NCI-H1105 (cell line): ENCODE measurements at regions not wholly inside any gene's neighbourhood (a gene's known extent, or its start where the extent isn't known, plus 50 kb on each side); places are given as distances from the start of the nearest gene placed in this dataset.
A peak's percentile ranks its signal among the peaks of the same experiment; 100 is the strongest.
"Not testable (repeated sequence)": the region's sequence is repeated elsewhere in the genome, so short reads cannot be mapped to it uniquely, and the experiment has no call there.

Experiments
- DNase-seq: peaks from one replicate; lab custom pipeline; 2025; lab: John Stamatoyannopoulos, UW

GRCh38 chr5:116887104-116887503, 312.5 kb upstream of the SEMA6A start:
- DNase-seq: no peak

GRCh38 chr5:116885825-116886224, 311.2 kb upstream of the SEMA6A start:
- no peak for DNase-seq

- no peak for DNase-seq
These were observed 309.3 kb upstream of the SEMA6A start for GRCh38 chr5:116883875-116884274.

DNA sequence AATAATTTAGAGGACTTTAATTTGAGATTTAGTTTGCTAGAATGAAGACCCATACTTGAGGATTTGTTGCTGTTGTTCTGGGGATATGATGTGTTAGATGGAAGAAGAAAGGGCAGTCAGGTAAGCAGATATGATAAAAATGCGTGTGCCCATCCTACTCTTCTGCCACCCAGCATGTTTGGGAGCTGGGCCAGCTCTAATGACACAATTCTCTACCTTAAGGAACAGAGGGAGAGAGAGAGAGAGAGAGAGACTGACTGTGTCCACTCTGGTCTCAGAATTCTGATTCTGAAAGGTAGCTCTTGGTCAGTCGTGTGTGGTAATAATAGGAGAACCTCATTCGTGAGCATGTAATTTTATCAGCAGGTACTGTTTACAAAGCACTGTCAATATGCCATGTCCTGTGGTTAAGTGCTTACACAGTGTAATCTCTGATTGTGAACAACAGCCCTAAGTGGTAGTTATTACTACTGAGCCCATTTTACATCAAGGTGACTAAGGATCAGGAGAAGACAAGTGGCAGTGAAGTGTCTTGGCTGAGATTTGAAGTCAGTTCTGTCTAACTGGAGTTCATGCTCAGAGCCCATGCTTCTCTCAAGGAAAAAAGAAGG, 307.4 kb upstream of the SEMA6A start:
- peak; percentile 2 for DNase-seq

DNA sequence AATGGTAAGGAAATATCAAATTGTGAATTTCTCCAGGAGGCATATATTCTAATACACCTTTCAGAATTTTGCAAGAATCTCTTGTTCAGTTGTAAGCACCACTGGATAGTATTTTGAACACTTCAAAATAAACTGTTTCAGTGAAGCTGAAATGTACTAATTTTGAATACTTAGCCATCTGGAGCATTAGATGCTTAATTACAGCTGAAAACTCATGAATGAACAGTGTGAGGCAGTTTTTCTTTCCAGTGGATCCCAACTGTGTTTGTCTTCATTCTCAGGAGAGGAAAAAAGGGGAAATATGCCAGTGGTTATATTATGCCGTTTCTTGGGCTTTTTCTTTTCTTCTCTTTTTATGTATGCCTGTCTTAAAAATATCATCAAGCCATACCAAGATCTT, 306.0 kb upstream of the SEMA6A start:
- DNase-seq: no peak

- no peak for DNase-seq
These were observed 305.5 kb upstream of the SEMA6A start for GRCh38 chr5:116880150-116880549.

- DNase-seq: no peak
These were observed 301.7 kb upstream of the SEMA6A start for GRCh38 chr5:116876240-116876840.

- DNase-seq: no peak
These were observed 298.4 kb upstream of the SEMA6A start for GRCh38 chr5:116872986-116873385.

- no peak for DNase-seq
These were observed 297.9 kb upstream of the SEMA6A start for GRCh38 chr5:116872486-116872885.

- not testable (repeated sequence) for DNase-seq
These were observed 293.2 kb upstream of the SEMA6A start for GRCh38 chr5:116867825-116868224.

DNA sequence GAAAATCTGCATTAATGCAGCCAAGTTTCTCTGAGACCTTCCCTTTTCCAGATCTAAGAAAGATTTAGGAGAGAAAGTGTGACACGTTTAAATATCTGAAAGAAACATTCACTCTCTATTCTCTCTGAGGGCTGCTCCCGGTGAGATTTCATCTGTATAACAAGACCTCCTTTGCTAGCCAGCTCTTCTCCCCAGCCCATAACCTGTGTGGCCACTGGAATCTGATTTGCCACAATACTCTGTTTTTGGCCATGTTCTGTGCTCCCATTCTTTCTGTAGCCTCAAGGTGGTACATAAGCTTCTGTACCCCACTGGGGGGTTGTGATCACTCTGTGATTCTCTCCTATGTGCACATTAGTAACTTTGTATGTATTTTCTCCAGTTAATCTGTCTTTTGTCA, 291.0 kb upstream of the SEMA6A start:
- no peak for DNase-seq

DNA sequence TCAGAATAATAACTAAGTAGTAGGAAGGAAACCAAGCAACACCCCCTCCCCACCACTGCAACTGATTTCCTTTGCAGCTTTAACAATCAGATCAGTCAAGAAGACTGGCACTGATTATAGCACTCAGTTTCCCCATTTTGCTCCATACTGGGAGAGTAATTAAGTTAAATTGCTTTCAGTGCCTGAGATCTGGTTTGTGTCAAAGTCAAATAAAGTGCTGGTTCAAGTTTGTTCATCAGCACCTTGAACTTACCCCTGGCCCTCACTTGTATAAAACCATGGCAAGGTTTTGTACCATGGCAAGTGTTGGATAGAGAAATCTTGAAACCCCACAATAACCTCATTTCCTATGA, 290.2 kb upstream of the SEMA6A start:
- DNase-seq: no peak

DNA sequence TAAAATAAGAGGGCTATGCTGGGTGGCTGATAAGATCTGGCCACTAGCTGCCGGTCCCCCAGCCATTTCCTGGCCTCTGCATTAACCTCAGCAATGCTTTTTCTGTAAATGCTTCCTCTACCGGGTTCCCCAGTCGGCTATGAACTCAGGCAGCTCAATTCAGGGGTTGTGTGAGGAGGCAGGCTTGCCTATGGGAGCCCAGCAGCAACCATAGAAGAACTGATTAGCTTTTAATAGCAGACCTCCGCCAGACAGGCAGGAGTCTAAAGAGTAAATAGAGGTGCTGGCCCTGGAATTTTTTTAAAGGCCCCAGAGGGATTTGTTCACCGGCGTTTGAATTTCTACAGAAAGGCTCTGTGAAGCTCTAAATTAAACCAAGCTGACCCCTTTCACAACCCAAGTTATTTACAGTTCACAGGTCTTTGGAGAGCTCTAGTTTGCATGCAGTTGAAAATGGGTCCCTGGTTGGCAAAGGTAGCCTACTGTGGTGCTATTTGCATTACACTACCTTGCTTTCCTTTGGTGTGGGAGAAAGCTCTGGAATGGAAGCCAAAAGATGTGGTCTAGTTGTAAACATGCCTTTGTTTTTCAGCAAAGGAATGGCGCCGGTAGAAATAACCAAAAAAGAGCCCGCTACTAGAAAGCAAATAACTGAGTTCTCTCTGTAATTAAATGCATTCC, 289.7 kb upstream of the SEMA6A start:
- no peak for DNase-seq

DNA sequence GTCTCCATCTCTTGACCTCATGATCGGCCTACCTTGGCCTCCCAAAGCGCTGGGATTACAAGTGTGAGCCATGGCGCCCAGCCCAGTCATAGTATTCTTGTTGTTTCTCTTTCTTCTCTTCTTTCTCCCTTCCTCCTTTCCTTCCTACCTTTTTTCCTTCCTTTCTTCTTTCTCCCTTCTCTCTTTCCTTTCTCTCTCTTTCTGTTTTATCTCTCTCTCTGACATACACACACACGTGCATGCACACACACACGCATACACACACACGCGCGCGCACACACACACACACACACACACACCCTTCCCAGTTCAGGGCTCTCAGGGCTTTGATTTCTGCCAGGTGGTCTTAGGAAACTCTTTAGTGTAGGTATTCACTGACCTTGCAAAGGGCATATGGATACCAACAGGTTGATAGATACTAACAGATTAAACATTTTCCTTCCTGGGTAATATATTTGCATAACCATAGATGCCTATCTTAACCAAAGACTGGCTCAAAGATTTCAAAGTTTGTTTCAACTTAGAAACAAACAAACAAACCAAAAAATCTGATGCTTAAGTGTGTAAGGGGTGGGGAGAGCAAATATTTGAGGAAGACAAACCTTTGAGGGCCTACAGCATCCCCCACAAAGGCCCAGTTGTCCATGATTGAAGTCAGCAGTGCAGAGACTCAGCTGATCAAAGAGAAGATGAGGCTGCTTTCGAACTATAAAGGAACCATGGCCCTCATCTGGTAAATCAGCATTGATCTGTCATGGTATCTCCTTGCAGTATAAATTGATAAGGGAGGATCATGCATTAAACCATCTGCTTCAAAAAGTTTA, 288.2 kb upstream of the SEMA6A start:
- no peak for DNase-seq

- no peak for DNase-seq
These were observed 287.0 kb upstream of the SEMA6A start for GRCh38 chr5:116861666-116862065.

GRCh38 chr5:116861097-116861496, 286.5 kb upstream of the SEMA6A start:
- DNase-seq: no peak

DNA sequence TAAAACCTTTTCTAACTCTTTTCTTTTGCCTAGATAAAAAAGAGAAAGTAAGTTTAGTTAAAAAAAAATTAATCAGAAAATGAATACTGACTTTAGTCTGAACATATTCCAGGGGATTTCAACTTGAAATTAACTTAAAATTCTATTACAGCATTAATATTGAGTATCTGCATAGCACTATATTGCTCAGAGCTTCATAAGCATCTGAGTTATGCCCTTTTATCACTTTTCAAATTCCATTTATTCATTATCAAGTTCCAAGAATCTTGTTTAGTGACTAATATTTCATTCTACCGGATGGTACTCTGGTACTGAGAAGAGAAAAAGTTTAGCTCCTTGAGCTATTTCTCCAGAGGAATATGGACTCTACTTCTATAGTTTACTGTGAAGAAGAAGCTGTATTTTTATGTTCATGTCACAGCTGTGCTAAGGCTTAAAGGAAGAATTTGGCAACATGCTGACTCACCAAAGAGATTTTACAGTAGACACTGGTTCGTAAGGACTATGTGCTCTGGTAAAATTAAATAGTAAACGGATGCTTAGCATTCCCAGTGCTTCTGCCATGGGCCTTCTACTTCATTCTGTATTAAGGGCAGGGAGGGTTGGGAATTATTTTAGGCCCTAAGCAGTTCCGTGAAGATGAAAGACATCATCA, 285.2 kb upstream of the SEMA6A start:
- no peak for DNase-seq

- no peak for DNase-seq
These were observed 284.2 kb upstream of the SEMA6A start for GRCh38 chr5:116858705-116859333.

DNA sequence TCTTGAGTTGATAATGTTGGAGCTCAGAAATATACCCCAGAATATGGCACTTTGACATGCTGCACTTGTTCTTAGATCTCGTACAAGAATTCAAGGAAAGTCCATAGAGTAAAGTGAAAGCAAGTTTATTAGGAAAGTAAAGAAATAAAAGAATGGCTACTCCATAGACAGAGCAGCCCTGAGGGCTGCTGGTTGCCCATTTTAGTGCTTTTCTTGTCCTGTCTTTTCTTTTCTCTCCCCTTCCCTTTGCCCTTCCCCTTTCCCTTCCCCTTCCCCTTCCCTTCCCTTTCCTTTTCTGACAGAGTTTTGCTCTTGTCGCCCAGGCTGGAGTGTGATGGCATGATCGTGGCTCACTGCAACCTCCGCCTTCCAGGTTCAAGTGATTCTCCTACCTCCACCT, 283.4 kb upstream of the SEMA6A start:
- DNase-seq: not testable (repeated sequence)

- no peak for DNase-seq
These were observed 281.6 kb upstream of the SEMA6A start for GRCh38 chr5:116856271-116856670.

DNA sequence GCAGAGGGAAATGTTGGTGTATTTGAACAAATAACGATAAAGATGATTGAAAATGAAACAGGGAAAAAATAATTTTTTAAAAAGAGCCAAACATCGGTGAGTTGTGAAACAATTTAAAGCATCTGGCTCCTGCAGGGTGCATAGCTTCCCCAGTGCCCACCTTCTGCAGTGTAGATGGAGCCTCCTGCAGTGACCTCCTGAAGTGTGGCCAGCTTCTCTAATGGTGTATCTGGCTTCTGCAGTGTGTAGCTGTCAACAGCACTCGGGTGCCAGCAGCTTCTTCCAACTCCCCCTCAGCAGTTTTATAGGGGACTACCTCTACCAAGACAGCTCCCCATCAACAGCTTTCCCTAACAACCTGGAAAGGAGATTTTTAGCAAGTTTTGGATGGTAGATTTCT, 279.4 kb upstream of the SEMA6A start:
- DNase-seq: no peak
